Right cardiac atrium (tissue), 5 donors: ENCODE measurements at regions not wholly inside any gene's neighbourhood (a gene's known extent, or its start where the extent isn't known, plus 50 kb on each side); places are given as distances from the start of the nearest gene placed in this dataset.
"Not testable (repeated sequence)": the region's sequence is repeated elsewhere in the genome, so short reads cannot be mapped to it uniquely, and the experiment has no call there.

Experiments
- ATAC-seq, 2 donors: fragments of 200-7000 bp; cut with Tn5 transposase; one replicate each; pipeline versions ENCODE4 v1.8.0 to v1.9.1; 2020; ENCODE audit warnings: moderate library complexity in 2 of 2, mild to moderate bottlenecking in 1 of 2
- DNase-seq, 3 donors: peaks; one replicate each; pipeline ENCODE4 v3.0.0-alpha.2; 2020
- H3K27ac ChIP-seq: one replicate; pipeline ENCODE4 v1.5.1; 2013; ENCODE audit warnings: mild to moderate bottlenecking, low read length, control low read depth, moderate library complexity
- H3K27me3 ChIP-seq: one replicate; pipeline ENCODE4 v1.6.1; 2013; ENCODE audit not compliant: control insufficient read depth, insufficient read depth
- H3K4me1 ChIP-seq: one replicate; pipeline ENCODE4 v1.6.1; 2013; ENCODE audit warnings: low read length; ENCODE audit not compliant: control insufficient read depth, insufficient read depth
- H3K4me3 ChIP-seq: one replicate; pipeline ENCODE4 v1.5.1; 2013; ENCODE audit warnings: low read length, control low read depth
- H3K9me3 ChIP-seq: one replicate; pipeline ENCODE4 v1.6.1; 2013; ENCODE audit warnings: low read length; ENCODE audit not compliant: control insufficient read depth
- WGBS: extraction: QIAGEN DNeasy Blood & Tissue Kit; methylation state at CpG from one replicate; pipeline ENCODE4 v1.1.7; 2013; 5-methylcytosine and 5-hydroxymethylcytosine counted together
- intact Hi-C, 4 donors: fragments of 100-400 bp; cut with DNase I; formaldehyde crosslinking; loops; one replicate each; pipeline versions ENCODE4 v1.11.0 to v1.14.0; 2022 to 2023
- donor health status: healthy with polysubstance abuse.
- donor health status: DM: no; HTN: yes; CAD: no.
- donor health status: DM: no; HTN: no; CAD: no.
- donor health status: DM: no; HTN: yes; CAD: no; lungs with severe emphysema.
- donor health status: DM: yes; HTN: yes; CAD: no.

DNA sequence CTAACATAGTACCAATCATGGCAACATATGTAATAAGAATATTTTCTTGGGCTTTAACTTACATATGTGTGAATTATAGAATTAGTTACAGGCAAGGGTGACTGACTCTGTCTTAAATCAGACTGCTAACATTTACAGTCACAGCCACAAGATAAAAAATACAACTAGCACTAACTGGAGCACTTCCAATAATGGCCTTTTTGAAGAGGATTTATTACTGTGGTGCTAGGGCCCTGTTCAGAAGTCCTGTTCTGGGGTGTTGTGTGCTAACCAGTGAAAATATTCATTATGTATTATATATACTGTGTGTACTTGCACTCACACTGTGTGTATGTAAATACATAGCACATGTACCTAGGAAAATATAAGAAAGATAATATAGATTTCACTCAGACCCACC lies 1611.2 kb downstream of the PCDH18 start:
- intact Hi-C loops: no loop called here
- no peak overlapping the region for H3K4me3 ChIP-seq

DNA sequence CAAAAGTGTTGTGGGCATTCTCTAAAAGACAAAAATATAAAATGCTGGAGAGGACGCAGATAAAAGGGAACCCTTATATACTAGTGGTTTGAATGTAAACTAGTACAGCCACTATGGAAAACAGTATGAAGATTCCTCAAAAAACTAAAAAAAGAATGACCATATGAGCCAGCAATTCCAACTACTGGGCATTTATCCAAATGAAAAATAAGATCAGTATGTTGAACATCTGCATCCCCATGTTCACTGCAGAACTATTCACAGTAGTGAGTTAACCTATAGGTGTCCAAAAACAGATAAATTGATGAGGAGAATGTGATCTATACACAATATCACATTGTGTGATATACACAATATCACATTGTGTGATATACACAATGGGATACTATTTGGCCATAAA lies 1615.3 kb downstream of the PCDH18 start:
- no peak overlapping the region for H3K27ac ChIP-seq
- H3K4me1 ChIP-seq: no peaks in the 10 kb centered on the region
- intact Hi-C loops: no loop called here
- 53% methylated on average over 1 of the region's 1 CpG for WGBS
- no peak for DNase-seq
- H3K4me3 ChIP-seq: no peak overlapping the region
- H3K9me3 ChIP-seq: no peaks in the 10 kb centered on the region
- no peaks in the 10 kb centered on the region for H3K27me3 ChIP-seq
- ATAC-seq: no peak

More for the DNA sequence above, 1611.2 kb downstream of the PCDH18 start:
- no peaks in the 10 kb centered on the region for H3K9me3 ChIP-seq
- DNase-seq: no peak
- H3K4me1 ChIP-seq: no peaks in the 10 kb centered on the region
- H3K27ac ChIP-seq: no peak overlapping the region
- ATAC-seq: no peak
- no peaks in the 10 kb centered on the region for H3K27me3 ChIP-seq

DNA sequence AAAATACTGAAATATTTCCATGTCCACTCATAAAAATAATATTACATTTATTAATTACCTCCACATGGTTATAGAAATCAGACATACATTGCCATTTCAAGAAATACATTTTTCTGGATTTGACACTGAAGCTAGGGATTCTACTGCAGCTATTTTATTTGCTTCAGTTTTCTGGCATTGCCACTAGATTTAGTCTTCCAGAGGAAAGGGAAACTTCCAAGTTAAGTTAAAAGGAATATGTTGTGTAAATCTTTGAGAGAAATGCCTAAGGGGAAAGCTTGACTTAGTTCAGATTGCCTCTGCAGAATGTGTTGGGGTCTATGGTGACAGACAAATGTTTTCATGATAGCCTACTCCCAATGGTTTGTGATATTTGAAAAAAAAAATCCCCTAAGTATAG lies 1631.3 kb downstream of the PCDH18 start:
- no peaks in the 10 kb centered on the region for H3K27me3 ChIP-seq
- no peak overlapping the region for H3K27ac ChIP-seq
- no peak overlapping the region for H3K4me3 ChIP-seq
- no peaks in the 10 kb centered on the region for H3K4me1 ChIP-seq
- intact Hi-C loops: no loop called here
- no peak for DNase-seq
- H3K9me3 ChIP-seq: no peaks in the 10 kb centered on the region
- ATAC-seq: no peak

DNA sequence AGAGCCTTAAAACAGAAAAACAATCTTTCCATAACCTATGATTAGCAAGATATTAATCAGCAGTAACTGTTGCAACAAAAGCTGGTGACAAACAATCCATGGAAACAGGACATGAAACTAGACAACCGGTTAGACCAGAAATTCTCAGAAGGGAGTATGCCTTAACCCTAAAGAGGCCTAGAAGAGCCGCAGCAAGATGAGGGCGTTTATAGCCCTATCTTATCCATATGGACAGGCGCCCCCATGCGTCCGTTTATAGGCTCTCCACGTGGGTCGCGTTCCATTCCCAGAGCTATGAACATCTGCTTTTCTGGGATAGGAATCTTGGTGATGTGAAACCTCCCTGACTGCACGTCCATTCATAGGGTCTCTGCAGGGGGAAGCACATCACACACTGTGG lies 1662.7 kb upstream of the PABPC4L start:
- intact Hi-C loops, H3K4me3 ChIP-seq, DNase-seq, H3K27me3 ChIP-seq, H3K27ac ChIP-seq, ATAC-seq, H3K4me1 ChIP-seq, H3K9me3 ChIP-seq: not testable (repeated sequence)
- WGBS: 23% methylated on average over 10 of the region's 10 CpGs

DNA sequence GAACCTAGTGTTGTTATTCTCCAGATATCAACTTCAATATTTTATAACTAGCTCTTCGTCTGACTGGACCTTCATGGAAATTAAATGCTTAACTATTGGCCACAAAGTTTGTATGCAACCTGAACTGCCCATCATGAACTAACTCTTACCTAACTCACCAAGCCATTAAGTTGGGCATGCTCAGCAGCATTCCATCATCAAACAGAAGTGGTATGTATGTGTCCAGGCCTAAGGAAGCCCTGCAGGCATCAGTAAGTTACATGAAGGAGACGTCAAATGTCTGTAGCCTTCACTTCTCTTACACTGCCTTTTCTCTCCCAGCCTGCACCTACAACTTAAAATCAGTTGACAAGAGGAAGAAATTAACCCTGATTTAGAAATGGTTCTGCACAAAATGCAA lies 1639.2 kb upstream of the PABPC4L start:
- intact Hi-C loops: no loop called here
- H3K4me1 ChIP-seq: no peaks in the 10 kb centered on the region
- 72% methylated on average over 2 of the region's 2 CpGs for WGBS
- no peaks in the 10 kb centered on the region for H3K27me3 ChIP-seq
- H3K27ac ChIP-seq: no peak overlapping the region
- H3K9me3 ChIP-seq: no peaks in the 10 kb centered on the region
- H3K4me3 ChIP-seq: no peak overlapping the region
- DNase-seq (no peak), ATAC-seq (no peak)

DNA sequence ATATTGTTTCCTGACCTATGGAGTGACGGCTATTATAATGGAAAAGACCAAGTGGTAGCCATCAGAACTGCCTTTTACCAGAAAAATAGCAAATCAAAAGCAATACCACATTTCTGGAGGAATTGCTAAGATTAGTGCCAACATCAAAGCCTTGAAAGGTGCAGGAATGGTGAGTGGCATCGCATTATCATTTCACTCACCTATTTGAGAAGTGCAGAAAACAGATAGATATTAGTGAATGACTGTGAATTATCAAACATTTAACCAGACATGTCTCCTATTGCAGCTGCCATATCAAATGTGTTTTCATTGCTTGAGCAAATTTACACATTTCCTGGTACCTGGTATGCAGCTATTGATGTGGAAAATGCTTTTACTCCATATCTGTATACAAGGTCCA lies 1638.1 kb upstream of the PABPC4L start:
- H3K9me3 ChIP-seq: no peaks in the 10 kb centered on the region
- 90% methylated on average over 2 of the region's 2 CpGs for WGBS
- no peak for ATAC-seq
- H3K27ac ChIP-seq: no peak overlapping the region
- DNase-seq: no peak
- no peaks in the 10 kb centered on the region for H3K27me3 ChIP-seq
- H3K4me3 ChIP-seq: no peak overlapping the region
- intact Hi-C loops: no loop called here
- H3K4me1 ChIP-seq: no peaks in the 10 kb centered on the region

DNA sequence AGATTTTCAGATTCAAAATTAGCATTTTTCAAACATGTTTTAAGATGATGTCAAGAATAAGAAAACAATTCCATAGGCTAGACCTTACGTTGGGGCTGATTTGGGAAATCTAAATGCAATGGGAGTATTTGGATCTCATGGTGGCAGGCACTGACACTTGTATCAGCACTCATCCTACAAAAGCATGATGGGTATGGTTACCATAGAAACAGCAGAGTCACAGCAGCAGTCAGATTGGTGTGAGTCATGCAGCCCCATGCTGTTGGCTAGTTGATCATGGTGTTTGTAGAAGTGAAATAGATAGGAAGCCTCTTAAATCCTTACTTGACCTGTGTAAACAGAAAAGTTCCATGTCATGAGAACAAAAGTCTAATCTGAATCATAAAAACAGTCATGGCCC lies 1637.3 kb upstream of the PABPC4L start:
- intact Hi-C loops: no loop called here
- no peak for ATAC-seq
- WGBS: 46% methylated on average over 1 of the region's 1 CpG
- H3K4me3 ChIP-seq: no peak overlapping the region
- no peak for DNase-seq
- H3K4me1 ChIP-seq: no peaks in the 10 kb centered on the region
- H3K27me3 ChIP-seq: no peaks in the 10 kb centered on the region
- no peak overlapping the region for H3K27ac ChIP-seq
- H3K9me3 ChIP-seq: no peaks in the 10 kb centered on the region

DNA sequence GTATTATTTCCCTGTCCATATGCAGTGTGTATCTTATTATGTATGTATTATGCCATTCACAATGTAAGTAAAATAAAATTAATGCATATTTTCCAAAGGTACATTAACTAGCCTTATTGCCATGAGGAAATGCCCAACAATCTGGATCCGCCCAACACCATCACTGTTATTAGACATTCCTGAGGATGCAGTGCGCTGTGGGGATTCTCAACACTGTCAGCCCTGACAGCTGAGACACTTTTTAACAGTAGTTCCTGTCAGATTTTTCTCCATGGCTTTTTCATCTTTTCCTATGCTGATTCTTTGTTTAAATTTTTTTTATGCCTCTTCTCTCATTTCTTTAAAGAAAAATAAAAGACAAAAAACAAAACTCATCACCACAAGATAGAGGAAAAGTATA lies 1632.9 kb upstream of the PABPC4L start:
- 80% methylated on average over 2 of the region's 2 CpGs for WGBS
- no peak overlapping the region for H3K4me3 ChIP-seq
- no peak for ATAC-seq

DNA sequence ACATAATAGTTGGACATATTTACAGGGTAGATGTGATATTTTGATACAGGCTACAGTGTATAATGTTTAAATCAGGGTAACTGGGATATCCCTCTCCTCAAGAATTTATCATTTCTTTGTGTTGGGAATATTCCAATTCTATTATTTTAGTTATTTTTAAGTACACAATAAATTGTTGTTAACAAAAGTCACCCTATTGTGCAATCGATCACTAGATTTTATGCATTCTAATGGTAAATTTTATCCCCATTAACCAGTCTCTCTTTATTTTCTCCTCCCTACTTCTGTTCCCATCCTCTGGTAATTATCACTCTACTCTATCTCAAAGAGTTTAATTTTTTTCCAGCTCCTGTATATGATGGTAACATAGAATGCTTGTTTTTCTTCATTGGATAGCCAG lies 1631.9 kb upstream of the PABPC4L start:
- 76% methylated on average over 1 of the region's 1 CpG for WGBS
- no peak overlapping the region for H3K27ac ChIP-seq
- H3K27me3 ChIP-seq: no peaks in the 10 kb centered on the region
- no peaks in the 10 kb centered on the region for H3K4me1 ChIP-seq
- intact Hi-C loops: no loop called here
- no peaks in the 10 kb centered on the region for H3K9me3 ChIP-seq
- no peak for DNase-seq
- no peak overlapping the region for H3K4me3 ChIP-seq
- ATAC-seq: no peak

More for the DNA sequence above, 1632.9 kb upstream of the PABPC4L start:
- Histone ChIP-seq H3K9me3 (no peaks in the 10 kb centered on the region), H3K27ac (no peak overlapping the region), H3K27me3 (no peaks in the 10 kb centered on the region), H3K4me1 (no peaks in the 10 kb centered on the region)
- intact Hi-C loops: no loop called here
- DNase-seq: no peak

DNA sequence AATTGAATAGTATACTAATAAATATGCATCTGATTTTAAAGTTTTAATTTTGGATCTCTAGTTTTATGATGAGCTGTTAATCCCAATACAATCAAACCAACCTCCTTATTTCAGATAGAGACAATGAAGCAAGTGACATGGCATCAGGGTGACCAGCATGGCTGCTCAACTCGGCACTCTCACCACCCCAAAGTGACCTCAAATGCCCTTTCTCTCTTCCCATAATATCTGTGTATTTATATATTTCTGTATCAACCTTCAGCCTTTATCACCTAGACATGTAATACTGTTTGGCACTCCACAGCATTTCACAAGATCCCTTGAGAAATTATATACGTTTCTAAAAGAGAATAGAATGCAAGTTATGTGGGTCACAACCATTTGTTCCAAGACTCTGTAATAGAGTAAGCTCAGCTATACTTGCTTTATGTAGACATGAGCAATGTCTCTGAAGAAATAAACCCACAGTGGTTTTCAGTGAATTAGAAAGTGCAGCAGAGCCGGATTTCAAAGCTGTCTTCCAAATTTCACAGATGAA lies 1623.2 kb upstream of the PABPC4L start:
- Histone ChIP-seq H3K4me3 (no peak overlapping the region), H3K9me3 (no peaks in the 10 kb centered on the region), H3K27me3 (no peaks in the 10 kb centered on the region), H3K27ac (no peak overlapping the region), H3K4me1 (no peaks in the 10 kb centered on the region)
- intact Hi-C loops: no loop called here
- WGBS: 49% methylated on average over 3 of the region's 3 CpGs
- DNase-seq (no peak), ATAC-seq (no peak)

DNA sequence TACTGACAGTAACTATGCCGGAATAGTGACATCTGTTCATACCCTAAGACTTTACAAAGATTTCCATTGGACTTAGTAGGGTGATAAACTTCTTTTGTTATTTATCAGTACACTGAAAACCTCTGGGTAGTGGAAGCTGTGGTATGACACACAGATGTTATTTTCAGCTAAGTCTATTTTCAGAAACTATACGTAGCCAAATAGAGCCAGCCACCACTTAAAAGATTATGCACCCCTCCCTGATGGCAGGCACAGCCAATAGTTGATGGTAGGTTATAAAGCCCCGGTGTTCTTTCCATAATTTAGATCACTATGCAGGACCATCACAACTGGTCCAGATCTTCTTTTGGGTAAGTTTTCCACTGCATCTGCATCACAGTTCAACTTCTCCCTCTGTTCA lies 1603.2 kb upstream of the PABPC4L start:
- intact Hi-C loops: no loop called here
- H3K9me3 ChIP-seq: no peaks in the 10 kb centered on the region
- H3K4me1 ChIP-seq: no peaks in the 10 kb centered on the region
- DNase-seq: no peak
- no peaks in the 10 kb centered on the region for H3K27me3 ChIP-seq
- no peak for ATAC-seq
- H3K4me3 ChIP-seq: no peak overlapping the region
- WGBS: 66% methylated on average over 3 of the region's 3 CpGs
- no peak overlapping the region for H3K27ac ChIP-seq

DNA sequence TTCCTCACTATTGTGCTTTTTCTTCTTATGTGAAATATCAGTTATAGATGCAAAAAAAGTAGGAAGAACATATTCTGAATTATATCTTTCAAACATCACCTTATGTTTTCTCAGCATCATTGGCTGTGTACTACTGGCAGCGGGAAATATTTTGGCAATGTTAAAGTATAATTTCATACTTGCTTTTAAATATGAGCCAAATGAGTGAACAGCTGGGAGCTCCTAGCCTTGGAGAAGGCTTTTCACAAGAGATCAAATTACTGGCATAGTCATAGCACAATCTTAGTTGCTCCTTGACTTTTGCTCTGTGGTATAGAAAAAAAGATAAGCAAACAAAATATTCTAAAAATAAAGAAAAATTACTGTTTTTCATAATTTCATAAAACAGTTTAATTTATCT lies 1575.8 kb upstream of the PABPC4L start:
- Histone ChIP-seq H3K9me3 (no peaks in the 10 kb centered on the region), H3K27ac (no peak overlapping the region), H3K4me3 (no peak overlapping the region), H3K27me3 (no peaks in the 10 kb centered on the region), H3K4me1 (no peaks in the 10 kb centered on the region)
- intact Hi-C loops: no loop called here
- 61% methylated on average over 1 of the region's 1 CpG for WGBS
- ATAC-seq: no peak
- no peak for DNase-seq
